ENCODE measurements at regions not wholly inside any gene's neighbourhood (a gene's known extent, or its start where the extent isn't known, plus 50 kb on each side); places are given as distances from the start of the nearest gene placed in this dataset.

- no peak for ATAC-seq
Observed at GRCh38 chr18:56067214-56067894, 479.4 kb upstream of the TCF4 start.

- no peak for ATAC-seq
Observed at GRCh38 chr18:56066524-56067213, 478.7 kb upstream of the TCF4 start.

- ATAC-seq: no peak
Observed at GRCh38 chr18:56065086-56065485, 477.1 kb upstream of the TCF4 start.

- ATAC-seq: no peak
Observed at GRCh38 chr18:56062931-56063330, 474.9 kb upstream of the TCF4 start.

GRCh38 chr18:56060967-56061541 lies 473.1 kb upstream of the TCF4 start:
- no peak for ATAC-seq

- no peak for ATAC-seq
Observed at GRCh38 chr18:56052202-56052601, 464.2 kb upstream of the TCF4 start.

- ATAC-seq: no peak
Observed at GRCh38 chr18:56044239-56044638, 456.2 kb upstream of the TCF4 start.

GRCh38 chr18:56043641-56044061 lies 455.7 kb upstream of the TCF4 start:
- ATAC-seq: no peak

- no peak for ATAC-seq
Observed at GRCh38 chr18:56042915-56043536, 455.0 kb upstream of the TCF4 start.

- ATAC-seq: no peak
Observed at GRCh38 chr18:56038171-56039030, 450.4 kb upstream of the TCF4 start.

- ATAC-seq: no peak
Observed at GRCh38 chr18:56036741-56037140, 448.7 kb upstream of the TCF4 start.

GRCh38 chr18:56035546-56035945 lies 447.6 kb upstream of the TCF4 start:
- ATAC-seq: no peak

- peak; percentile 48 for ATAC-seq
Observed at GRCh38 chr18:56034949-56035348, 447.0 kb upstream of the TCF4 start.

GRCh38 chr18:56030060-56030459 lies 442.1 kb upstream of the TCF4 start:
- no peak for ATAC-seq

GRCh38 chr18:56028514-56028913 lies 440.5 kb upstream of the TCF4 start:
- no peak for ATAC-seq

- ATAC-seq: no peak
Observed at GRCh38 chr18:56026509-56026908, 438.5 kb upstream of the TCF4 start.

- no peak for ATAC-seq
Observed at GRCh38 chr18:56021809-56022195, 433.8 kb upstream of the TCF4 start.

GRCh38 chr18:56021136-56021808 lies 433.3 kb upstream of the TCF4 start:
- ATAC-seq: no peak

- ATAC-seq: no peak
Observed at GRCh38 chr18:56019908-56020307, 431.9 kb upstream of the TCF4 start.

GRCh38 chr18:56019156-56019555 lies 431.2 kb upstream of the TCF4 start:
- no peak for ATAC-seq

GRCh38 chr18:56009411-56009810 lies 421.4 kb upstream of the TCF4 start:
- ATAC-seq: peak; percentile 83

- no peak for ATAC-seq
Observed at GRCh38 chr18:56003720-56004088, 415.7 kb upstream of the TCF4 start.
